ENCODE measurements at regions not wholly inside any gene's neighbourhood (a gene's known extent, or its start where the extent isn't known, plus 50 kb on each side); places are given as distances from the start of the nearest gene placed in this dataset.
"Not testable (repeated sequence)": the region's sequence is repeated elsewhere in the genome, so short reads cannot be mapped to it uniquely, and the experiment has no call there.

GRCh38 chr3:76442374-76442915 lies 597.5 kb upstream of the ROBO2 start:
- no peak for DNase-seq

DNA sequence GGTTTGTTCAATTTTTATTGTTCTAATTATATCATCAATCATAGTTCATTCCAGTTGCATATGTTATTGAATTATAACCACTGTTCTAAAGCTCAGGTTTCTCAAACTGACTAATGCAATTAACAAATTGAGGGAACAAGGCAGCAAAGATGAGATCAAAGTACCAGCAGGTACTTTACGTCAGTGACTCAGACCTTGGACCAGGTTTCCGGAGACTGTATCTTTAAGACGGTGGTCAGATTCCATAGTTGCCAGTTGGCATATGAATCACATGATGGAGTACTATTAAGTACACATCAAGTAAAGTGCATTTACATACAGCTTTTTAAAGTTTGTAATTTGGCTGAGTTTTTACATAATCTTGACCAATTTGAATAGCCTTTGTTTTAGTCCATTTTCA lies 583.6 kb upstream of the ROBO2 start:
- DNase-seq = no peak

DNA sequence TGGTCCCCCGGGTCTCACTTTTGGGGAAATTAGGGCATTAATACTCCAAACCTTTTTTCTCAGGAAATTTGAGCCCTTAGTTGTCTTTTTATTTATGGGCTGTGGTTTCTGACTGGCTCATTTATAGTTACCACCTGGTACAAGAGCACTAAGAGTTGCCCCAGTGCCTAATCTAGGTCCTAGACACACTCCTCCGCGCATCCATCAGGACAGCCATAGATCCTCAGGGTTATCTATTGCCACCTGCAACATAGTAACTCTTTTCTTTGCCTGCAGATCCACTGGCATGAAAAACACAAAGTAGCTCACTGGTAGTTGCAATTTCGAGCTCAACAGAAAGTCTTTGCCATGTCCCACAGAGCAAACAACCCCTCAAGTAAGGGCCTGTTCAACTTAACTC lies 576.4 kb upstream of the ROBO2 start:
- DNase-seq = no peak

DNA sequence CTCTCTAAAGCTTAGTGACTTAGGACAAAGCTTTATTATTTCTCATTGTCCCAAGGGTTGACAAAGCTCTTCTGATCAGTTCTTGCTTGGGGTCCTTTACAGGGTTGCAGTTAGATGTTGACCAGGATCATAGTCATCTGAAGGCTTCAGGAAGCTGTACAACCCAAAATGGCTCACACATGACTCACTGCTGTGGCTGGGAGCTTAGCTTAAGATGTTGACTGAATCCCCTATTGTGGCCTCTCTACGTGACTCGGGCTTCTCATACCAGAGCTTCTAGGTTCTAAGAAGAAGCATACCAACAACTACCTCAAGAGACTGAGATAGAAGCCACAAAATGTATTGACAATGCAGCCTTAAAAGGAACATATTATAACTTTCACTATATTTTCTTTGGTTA lies 569.6 kb upstream of the ROBO2 start:
- DNase-seq = no peak

DNA sequence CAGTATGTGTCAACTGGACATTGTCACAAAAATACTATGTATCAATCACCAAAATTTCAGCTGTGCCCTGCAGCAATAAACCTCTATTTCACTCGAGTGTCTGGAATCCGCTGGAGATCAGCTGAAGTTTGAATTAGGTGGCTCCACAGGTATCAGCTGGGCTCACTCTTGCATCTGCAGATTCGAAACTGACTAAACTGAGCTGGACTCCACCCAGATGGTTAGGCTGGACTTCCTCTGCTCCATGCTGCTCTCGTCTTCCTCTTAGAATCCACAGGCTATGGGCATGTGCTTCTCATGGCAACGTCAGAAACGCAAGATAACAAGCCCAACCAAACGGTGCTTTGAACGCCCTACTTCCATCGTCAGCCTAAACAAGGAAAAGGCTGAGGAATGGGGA lies 565.3 kb upstream of the ROBO2 start:
- DNase-seq = no peak

GRCh38 chr3:76479161-76479650 lies 560.7 kb upstream of the ROBO2 start:
- DNase-seq = no peak

DNA sequence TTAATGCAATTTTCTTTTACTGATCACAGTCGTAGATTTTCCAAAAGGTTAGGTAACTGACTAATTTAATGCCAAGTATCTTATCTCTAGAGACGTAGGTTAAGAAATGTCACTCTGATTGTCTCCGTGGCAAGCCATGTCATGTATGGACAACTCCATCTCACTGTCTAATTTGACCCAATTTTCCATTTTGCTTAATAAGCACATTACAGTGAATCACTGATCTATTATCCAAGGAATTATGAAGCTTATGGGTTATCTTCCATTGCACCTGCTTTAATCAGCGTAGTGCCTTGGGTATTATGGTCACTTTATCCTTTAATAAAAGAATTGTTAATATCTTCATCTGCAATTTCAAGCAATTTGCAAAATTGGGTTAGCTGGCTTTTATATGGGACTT lies 557.4 kb upstream of the ROBO2 start:
- no peak for DNase-seq

DNA sequence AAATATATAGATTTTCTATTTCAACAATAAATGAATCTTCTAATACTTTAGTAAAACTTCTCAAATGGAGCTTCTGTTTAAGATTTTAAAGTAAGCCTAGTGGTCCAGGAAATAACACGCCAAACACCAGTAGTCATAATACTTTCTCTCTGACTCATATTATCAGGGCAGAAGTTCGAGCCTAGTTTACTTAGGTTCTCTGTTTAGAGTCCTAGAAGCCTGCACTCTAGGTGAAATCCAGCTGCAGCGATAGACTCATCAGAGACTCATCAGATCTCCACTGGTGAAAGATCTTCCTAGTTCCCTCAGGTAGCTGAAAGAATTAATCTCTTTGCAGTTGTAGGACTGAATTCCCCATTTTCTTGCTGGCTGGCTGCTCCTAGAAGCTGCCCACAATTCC lies 552.5 kb upstream of the ROBO2 start:
- DNase-seq = no peak

GRCh38 chr3:76490064-76490463 lies 549.8 kb upstream of the ROBO2 start:
- DNase-seq = no peak

DNA sequence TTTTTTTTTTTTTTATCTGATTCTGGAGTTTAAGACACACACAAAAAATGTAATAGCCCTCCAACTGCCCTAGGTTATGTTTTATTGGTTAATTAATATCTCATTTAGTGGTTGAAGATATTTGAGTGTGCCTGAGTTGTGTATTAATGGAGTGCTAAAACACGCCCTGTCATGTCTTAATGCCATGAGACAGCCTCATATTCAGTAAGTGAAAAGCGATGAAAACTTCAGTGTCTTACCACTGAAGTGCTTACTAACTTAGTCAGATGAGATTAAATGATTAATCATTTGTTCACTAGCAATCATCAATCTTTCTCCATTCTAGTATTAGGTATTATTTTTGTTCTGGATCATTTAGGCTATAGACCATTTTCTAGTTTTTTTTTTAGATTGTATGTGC lies 544.7 kb upstream of the ROBO2 start:
- no peak for DNase-seq

DNA sequence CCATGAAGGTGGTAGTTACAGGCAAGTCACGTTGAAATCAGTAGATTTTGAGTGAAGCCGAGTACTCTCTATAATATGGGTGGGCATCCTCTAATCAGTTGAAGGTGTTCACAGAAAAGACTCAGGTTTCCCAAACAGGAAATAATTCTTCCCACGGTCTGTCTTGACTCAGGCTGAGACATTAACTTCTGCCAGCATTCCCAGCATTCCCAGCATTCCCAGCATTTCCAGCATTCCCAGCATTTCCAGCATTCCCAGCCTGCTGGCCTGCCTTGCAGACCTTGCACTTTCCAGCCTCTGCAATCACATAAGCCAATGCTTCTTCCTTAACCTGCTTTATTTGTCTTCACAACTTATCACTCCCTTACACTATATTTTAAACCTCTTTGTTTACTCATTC lies 542.3 kb upstream of the ROBO2 start:
- DNase-seq = no peak

DNA sequence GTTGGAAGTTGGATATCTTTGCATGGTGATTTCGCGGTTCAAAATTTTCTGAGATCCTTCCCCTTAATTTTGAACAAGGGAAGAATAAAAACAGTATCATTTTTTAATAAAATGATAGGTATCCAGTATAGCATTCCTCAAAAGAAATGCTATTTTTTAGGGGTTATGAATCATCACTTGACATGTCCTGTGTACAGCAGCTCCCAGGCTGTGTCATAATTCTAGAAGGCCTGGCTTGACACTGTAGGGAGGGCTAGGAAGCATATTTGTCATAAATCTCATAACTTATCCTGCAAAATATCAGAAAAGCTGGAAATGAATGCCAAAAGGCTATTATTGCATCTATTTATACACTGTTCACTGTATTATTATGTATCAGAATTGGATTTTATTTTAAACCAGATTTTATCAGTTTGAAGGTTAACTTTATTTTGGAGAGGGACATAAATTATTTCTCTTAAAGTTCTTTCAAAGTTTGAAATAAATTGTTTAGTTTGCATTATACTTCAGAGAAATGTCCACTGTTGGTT lies 539.1 kb upstream of the ROBO2 start:
- no peak for DNase-seq

- no peak for DNase-seq
Measured at GRCh38 chr3:76501315-76501714, 538.6 kb upstream of the ROBO2 start.

- no peak for DNase-seq
Measured at GRCh38 chr3:76502076-76502475, 537.8 kb upstream of the ROBO2 start.

DNA sequence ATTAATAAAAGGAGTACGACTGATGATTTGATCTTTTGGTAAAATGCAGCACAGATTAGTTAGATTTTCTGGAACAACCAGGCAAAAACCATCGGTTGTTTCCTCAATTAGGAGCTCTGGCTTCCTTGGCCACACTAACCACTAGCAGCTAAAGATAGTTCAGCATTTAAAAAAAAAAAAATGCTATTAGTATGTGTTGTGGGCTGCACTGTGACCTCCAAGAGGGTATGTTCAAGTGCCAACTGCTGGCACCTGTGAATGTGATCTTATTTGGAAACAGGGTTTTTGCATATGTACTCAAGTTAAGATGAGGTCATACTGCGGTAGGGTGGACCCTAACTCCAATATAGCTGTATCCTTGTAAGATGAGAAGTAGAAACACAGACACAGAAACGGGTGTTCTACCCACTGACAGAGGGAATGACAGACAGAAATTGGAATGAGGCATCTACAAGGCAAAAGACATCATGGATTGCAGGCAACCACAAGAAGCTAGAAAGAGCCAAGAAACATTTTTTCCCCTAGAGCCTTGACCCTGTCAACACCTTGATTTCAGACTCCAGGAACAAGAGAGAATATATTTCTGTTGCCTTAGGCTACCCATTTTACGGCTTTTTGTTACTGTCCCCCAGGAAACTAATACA lies 534.6 kb upstream of the ROBO2 start:
- DNase-seq = no peak

DNA sequence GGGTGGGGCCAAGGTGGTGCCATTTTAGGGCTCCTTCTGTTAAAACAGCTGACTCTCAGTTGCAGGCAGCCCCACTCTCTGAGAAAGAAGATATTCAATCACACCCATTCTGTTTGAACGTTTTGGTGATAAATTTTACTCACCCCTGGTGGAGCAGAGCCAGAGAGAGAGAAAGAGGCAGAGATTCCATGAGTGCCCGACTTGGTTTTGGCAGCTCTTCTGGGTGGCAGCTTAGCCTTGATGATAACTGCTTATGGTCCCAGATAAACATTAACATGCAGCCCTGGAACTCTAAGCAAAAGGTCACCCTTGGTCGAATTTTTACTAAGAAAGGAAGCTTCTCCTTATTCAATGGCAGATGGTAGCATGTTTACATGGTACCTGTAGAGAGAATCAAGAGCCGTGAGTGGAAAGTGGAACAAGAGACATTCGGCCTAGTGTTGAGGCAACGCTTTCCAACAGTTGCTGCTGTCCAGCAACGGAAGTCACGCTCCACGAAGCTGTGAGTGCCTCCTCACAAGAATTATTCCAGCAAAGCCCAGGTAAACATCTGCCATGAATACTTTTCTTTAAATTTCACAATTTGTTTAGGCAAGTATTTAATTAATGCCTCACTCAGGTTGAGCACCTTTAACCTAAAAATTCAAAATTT lies 530.6 kb upstream of the ROBO2 start:
- no peak for DNase-seq

DNA sequence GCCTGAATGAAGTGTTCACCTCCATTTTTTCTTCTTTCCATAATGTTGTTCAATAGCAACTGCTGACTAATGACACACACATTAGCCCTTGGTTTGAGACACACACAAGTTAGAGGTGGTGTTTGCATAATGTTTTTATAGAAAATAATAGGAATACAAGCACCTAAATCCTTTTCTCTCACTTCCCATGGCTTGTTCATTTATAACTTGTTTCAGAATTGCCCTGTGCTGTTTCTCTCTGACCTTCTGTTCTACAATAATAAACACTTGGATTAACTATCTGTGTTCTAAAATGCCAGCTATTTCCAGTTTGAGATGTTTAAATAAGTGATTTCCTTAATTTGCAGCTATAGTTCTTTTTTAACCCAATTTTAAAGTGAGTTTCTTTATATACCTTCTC lies 525.1 kb upstream of the ROBO2 start:
- no peak for DNase-seq

DNA sequence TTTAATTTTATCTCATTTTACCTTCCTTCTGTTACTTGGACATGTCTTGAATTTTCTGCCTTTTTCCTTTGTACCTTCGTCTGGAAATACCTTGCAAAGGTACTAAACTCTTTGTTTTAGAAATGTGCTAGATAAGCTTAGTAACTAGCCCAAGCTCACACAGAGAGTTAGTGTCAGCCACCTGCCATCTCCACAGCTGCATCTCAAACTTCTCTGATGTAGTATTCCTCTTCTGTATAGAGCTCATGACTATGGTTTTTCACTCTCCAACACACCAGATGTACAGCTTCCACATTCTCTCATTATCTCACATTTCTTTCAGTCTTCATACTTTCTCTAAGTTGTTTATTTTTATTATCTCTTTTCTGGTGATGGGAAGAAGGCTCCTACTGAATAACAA lies 516.6 kb upstream of the ROBO2 start:
- DNase-seq = no peak

DNA sequence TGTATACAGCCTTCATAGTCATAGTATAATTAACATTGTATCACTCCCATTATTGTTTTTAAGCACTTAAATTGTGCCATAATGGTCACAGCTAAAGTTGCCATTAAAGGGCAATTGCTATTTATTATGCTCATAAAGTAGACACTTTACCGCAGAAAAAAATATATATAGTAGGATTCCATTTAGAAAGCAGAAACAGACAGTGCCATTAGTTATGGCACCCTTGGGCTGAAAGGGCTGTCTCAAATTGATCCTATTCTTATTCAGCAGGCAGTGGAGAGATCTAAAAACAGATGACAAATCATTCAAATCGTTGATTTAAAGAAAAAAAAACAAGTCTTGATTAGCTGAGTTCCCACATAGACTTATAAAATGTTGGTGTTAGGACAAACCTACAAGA lies 514.2 kb upstream of the ROBO2 start:
- DNase-seq = no peak

DNA sequence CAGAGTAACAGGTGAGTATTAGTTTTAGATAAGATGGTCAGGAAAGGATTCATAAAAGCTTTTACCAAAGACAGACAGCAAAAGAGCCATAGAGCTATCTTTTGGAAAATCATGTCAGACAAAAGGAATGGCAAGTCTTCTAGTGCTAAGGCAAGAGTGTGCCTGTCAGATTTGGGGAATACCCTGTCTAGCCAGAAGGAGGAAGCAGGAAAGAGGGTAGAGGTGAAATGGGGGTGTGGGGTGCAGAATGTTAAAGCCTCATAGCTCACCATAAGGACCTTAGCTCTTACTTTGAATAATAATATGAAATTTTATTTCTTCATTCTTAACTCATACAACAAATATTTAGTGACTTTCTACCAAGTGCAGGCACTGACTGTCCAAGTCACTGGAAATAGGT lies 512.1 kb upstream of the ROBO2 start:
- DNase-seq = no peak

DNA sequence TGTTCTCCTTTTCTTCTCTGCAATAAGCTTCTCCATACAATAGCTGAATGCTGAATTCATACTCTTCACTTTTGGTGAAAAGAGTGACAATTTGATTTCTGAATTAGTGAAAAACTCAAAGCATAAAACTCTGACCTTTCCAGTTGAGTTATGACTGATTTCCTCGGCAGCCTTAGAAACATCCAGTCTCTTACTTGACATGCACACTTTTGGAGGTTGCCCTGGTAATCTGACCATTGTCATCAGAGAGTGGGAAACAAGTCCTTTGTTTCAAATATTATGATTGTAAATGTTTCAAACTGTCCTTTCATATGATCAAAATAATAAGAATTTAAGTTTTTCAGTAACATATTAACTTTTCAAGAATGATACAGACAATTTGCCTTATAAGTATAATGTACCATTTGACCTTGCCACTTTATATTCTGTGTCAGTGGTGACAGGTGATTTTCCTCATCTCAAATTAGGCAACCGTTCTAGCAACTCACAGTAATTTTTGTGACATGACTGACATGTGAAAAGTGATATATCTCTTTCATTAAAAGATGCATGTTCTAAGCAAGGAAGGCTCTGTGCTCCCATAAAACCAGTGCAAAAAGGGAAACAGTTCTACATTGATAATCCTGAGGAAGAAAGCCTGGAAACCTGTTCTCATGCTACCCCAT lies 507.6 kb upstream of the ROBO2 start:
- DNase-seq = no peak

- DNase-seq = not testable (repeated sequence)
Measured at GRCh38 chr3:76533710-76534109, 506.2 kb upstream of the ROBO2 start.

DNA sequence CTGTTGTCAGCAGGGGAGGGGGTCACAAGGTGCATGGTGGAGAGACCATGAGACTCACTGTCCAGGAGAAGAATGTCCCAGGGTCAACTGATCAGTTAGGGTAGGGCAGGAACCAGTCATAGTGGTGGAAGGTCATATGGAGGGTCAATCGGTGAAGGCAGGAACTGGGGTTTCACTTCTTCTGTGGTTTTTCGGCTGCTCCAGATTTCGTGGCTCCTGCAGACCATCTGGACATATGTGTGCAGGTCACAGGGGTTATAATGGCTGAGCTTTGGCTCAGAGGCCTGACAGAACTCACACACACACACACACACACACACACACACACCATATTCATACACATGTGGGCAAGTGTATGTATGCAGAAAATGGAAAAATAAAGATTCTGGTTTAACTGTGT lies 502.0 kb upstream of the ROBO2 start:
- DNase-seq = not testable (repeated sequence)

GRCh38 chr3:76547674-76548073 lies 492.2 kb upstream of the ROBO2 start:
- DNase-seq = no peak

Data from NCI-H1105 (cell line).